ENCODE measurements at regions not wholly inside any gene's neighbourhood (a gene's known extent, or its start where the extent isn't known, plus 50 kb on each side); places are given as distances from the start of the nearest gene placed in this dataset.

DNA sequence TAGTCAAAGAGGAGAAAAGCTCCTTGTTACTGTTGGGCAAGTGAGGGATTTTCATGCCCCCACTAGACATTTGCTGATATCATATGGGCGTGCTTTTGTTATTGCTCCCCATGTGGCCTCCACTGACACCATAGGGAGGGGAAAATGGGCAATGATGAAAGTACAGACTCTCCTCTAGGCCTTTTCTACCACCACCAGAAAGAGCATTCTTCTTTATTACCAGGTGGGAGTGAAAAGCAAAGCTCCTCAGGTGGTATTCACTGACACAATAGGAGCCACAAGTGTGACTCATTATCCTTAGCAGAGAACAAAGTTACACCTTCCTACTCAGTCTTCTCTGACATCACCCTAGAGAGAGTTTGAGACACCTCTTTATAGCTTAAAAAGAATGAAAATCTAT lies 667.1 kb downstream of the LTN1 start:
- TF ChIP-seq, protein P1, sequence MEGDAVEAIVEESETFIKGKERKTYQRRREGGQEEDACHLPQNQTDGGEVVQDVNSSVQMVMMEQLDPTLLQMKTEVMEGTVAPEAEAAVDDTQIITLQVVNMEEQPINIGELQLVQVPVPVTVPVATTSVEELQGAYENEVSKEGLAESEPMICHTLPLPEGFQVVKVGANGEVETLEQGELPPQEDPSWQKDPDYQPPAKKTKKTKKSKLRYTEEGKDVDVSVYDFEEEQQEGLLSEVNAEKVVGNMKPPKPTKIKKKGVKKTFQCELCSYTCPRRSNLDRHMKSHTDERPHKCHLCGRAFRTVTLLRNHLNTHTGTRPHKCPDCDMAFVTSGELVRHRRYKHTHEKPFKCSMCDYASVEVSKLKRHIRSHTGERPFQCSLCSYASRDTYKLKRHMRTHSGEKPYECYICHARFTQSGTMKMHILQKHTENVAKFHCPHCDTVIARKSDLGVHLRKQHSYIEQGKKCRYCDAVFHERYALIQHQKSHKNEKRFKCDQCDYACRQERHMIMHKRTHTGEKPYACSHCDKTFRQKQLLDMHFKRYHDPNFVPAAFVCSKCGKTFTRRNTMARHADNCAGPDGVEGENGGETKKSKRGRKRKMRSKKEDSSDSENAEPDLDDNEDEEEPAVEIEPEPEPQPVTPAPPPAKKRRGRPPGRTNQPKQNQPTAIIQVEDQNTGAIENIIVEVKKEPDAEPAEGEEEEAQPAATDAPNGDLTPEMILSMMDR (IDR thresholded peaks at IDR 0.05; ENCODE audit: low read depth, low read length) = no peak
- TF ChIP-seq, protein P2, sequence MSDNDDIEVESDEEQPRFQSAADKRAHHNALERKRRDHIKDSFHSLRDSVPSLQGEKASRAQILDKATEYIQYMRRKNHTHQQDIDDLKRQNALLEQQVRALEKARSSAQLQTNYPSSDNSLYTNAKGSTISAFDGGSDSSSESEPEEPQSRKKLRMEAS (IDR thresholded peaks at IDR 0.05; ENCODE audit: low read depth, low read length) = no peak
- TF ChIP-seq POLR2A (IDR thresholded peaks at IDR 0.05; ENCODE audit: extremely low read depth, insufficient read length) = no peak
- no peak for TF ChIP-seq MYC (IDR thresholded peaks at IDR 0.05; ENCODE audit: low read depth, low read length)

All from NB4 (cell line).